HL-60 (cell line): ENCODE measurements at regions not wholly inside any gene's neighbourhood (a gene's known extent, or its start where the extent isn't known, plus 50 kb on each side); places are given as distances from the start of the nearest gene placed in this dataset.

Experiments
- GABPA ChIP-seq: IDR thresholded peaks from 2 replicates; pipeline ENCODE4 v1.6.1; 2012; ENCODE audit warnings: low read depth
- POLR2AphosphoS5 ChIP-seq: IDR thresholded peaks from 2 replicates; pipeline ENCODE4 v1.6.1; 2012; ENCODE audit warnings: low read depth
- TF ChIP-seq, protein P1 (sequence below): IDR thresholded peaks from one replicate; pipeline ENCODE4 v1.5.1; 2011; ENCODE audit warnings: low read length, control low read depth, inconsistent platforms; ENCODE audit not compliant: insufficient read depth

DNA sequence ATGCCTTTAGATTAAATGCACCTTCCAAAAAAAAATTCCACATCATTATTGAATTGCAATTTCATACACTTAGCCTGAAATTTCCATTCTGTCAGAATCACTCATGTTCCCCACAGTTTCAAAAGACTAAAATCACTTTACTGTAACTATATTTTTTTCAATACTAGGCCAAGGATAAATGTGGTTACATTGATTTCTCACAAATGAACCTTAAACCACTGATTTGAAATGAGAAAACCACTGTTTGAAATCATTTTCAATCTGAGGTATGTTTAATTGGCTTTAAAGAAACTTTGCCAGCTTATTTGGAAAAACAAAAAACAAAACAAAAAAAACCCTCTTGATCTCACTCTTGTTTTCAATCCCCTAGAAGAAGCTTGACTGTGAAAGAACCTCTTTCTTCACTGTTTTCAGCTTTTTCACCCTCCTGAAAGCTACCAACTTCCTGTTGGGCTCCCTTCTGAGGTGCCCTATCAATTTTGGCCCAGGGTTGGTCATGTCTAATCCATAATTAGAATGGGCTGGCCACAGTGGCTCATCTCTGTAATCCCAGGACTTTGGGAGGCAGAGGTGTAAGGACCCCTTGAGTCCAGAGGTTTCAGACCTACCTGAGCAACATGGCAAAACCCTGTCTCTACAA is 242.5 kb downstream of the ADGRG6 start:
- TF ChIP-seq, protein P1, sequence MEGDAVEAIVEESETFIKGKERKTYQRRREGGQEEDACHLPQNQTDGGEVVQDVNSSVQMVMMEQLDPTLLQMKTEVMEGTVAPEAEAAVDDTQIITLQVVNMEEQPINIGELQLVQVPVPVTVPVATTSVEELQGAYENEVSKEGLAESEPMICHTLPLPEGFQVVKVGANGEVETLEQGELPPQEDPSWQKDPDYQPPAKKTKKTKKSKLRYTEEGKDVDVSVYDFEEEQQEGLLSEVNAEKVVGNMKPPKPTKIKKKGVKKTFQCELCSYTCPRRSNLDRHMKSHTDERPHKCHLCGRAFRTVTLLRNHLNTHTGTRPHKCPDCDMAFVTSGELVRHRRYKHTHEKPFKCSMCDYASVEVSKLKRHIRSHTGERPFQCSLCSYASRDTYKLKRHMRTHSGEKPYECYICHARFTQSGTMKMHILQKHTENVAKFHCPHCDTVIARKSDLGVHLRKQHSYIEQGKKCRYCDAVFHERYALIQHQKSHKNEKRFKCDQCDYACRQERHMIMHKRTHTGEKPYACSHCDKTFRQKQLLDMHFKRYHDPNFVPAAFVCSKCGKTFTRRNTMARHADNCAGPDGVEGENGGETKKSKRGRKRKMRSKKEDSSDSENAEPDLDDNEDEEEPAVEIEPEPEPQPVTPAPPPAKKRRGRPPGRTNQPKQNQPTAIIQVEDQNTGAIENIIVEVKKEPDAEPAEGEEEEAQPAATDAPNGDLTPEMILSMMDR = no peak
- TF ChIP-seq GABPA = no peak
- TF ChIP-seq POLR2AphosphoS5 = no peak
